Spleen (tissue), 11 donors: ENCODE measurements at regions not wholly inside any gene's neighbourhood (a gene's known extent, or its start where the extent isn't known, plus 50 kb on each side); places are given as distances from the start of the nearest gene placed in this dataset.

Experiments
- DNase-seq: peaks from one replicate; pipeline ENCODE4 v3.0.0-alpha.2; 2020
- H3K27ac ChIP-seq, 8 donors: fragments of 200-600 bp; sonication (generic) in 7 of 8; 1 replicate in 4 of 8; 2 replicates in 4 of 8; pipeline versions ENCODE4 v1.5.0 to v1.8.0; 2016 to 2021; ENCODE audit warnings: inconsistent platforms in 4 of 8, mild to moderate bottlenecking in 4 of 8, moderate library complexity in 1 of 8
- H3K27me3 ChIP-seq, 7 donors: fragments of 200-600 bp; sonication (generic) in 6 of 7; replicated peaks in 1 of 7; 1 replicate in 4 of 7; 2 replicates in 3 of 7; pipeline versions ENCODE4 v1.5.0 to v1.8.0; 2016 to 2021; ENCODE audit warnings: inconsistent platforms in 3 of 7, mild to moderate bottlenecking in 1 of 7
- H3K36me3 ChIP-seq, 6 donors: fragments of 200-600 bp; sonication (generic) in 5 of 6; 1 replicate in 4 of 6; 2 replicates in 2 of 6; pipeline versions ENCODE4 v1.5.0 to v1.8.0; 2016 to 2021; ENCODE audit warnings: inconsistent platforms in 2 of 6
- H3K4me1 ChIP-seq, 6 donors: fragments of 200-600 bp; sonication (generic) in 5 of 6; 1 replicate in 3 of 6; 2 replicates in 3 of 6; pipeline versions ENCODE4 v1.5.0 to v1.8.0; 2016 to 2021; ENCODE audit warnings: inconsistent platforms in 3 of 6
- H3K4me3 ChIP-seq, 8 donors: fragments of 200-600 bp; sonication (generic) in 7 of 8; 1 replicate in 4 of 8; 2 replicates in 4 of 8; pipeline versions ENCODE4 v1.5.0 to v1.8.0; 2016 to 2021; ENCODE audit warnings: inconsistent platforms in 4 of 8, mild to moderate bottlenecking in 4 of 8, moderate library complexity in 2 of 8
- H3K9me3 ChIP-seq, 8 donors: fragments of 200-600 bp; sonication (generic) in 7 of 8; 1 replicate in 4 of 8; 2 replicates in 4 of 8; pipeline versions ENCODE4 v1.5.0 to v1.8.0; 2016 to 2021; ENCODE audit warnings: inconsistent platforms in 4 of 8
- CTCF ChIP-seq, 11 experiments: fragments of 200-600 bp in 7 of 11; fragments of 450-650 bp in 4 of 11; sonication (generic) in 4 of 11; IDR thresholded peaks in 8 of 11; conservative IDR thresholded peaks in 3 of 11; 1 replicate in 7 of 11; 2 replicates in 4 of 11; pipeline versions ENCODE4 v1.4.0 to v1.8.0; 2016 to 2021; ENCODE audit warnings: antibody characterized with exemption in 11 of 11, inconsistent platforms in 4 of 11, mild to moderate bottlenecking in 1 of 11
- POLR2A ChIP-seq, 3 donors: fragments of 450-650 bp; IDR thresholded peaks; one replicate each; pipeline ENCODE4 v1.5.1; 2017; ENCODE audit warnings: antibody characterized with exemption in 3 of 3, mild to moderate bottlenecking in 1 of 3
- POLR2AphosphoS5 ChIP-seq, 3 donors: sonication (generic); formaldehyde crosslinking; IDR thresholded peaks; one replicate each; pipeline ENCODE4 v1.5.1; 2017; ENCODE audit warnings: antibody characterized with exemption in 3 of 3
- WGBS, 5 donors: extraction: QIAGEN DNeasy Blood & Tissue Kit in 3 of 5; methylation state at CpG; one replicate each; pipeline versions ENCODE4 v1.1.5 to v1.1.7; 2013 to 2018; 5-methylcytosine and 5-hydroxymethylcytosine counted together
- intact Hi-C: fragments of 100-400 bp; cut with DNase I; formaldehyde crosslinking; loops from one replicate; pipeline ENCODE4 v1.15.0; 2023; ENCODE audit warnings: low total_unique reads
- donor health status: healthy with polysubstance abuse.
- donor health status: DM: no; HTN: no; CAD: no; lungs with moderate emphysema.
- donor health status: DM: no; HTN: no; CAD: no.
- donor health status: Bipolar disorder and iron deficiency.
- donor health status: healthy.
- donor health status: DM: no; HTN: no; CAD: no.
- donor health status: DM: yes; HTN: yes; CAD: no.

- Histone ChIP-seq H3K4me1 (peaks cover 0 to 16% (median 12%) of the 10 kb centered on the region in 6 donors), H3K36me3 (no peaks in the 10 kb centered on the region), H3K27me3 (peaks cover 0 to 14% (median 0%) of the 10 kb centered on the region in 7 donors), H3K4me3 (no peak overlapping the region), H3K9me3 (no peaks in the 10 kb centered on the region), H3K27ac (no peak overlapping the region)
- WGBS, 5 donors = 34 to 60% (median 44%) methylated on average over 4 of the region's 4 CpGs
- TF ChIP-seq POLR2AphosphoS5 (IDR thresholded peaks at IDR 0.05) (no peak), CTCF (IDR thresholded peaks at IDR 0.05 in 8 of 11, conservative IDR thresholded peaks at IDR 0.05 in 3 of 11) (no peak), POLR2A (IDR thresholded peaks at IDR 0.05) (no peak)
- no peak for DNase-seq
- intact Hi-C loops = loop anchor here (10.0 kb wide), 1 partner anchor 211 kb away; the partner anchor contains the start of gene DST
Measured at GRCh38 chr6:56856036-56856580, 98.8 kb upstream of the BEND6 start.

GRCh38 chr6:56854086-56854485 is 100.8 kb upstream of the BEND6 start:
- WGBS, 5 donors = 91 to 99% (median 95%) methylated on average over 2 of the region's 2 CpGs
- TF ChIP-seq POLR2AphosphoS5 (IDR thresholded peaks at IDR 0.05) (no peak), POLR2A (IDR thresholded peaks at IDR 0.05) (no peak), CTCF (IDR thresholded peaks at IDR 0.05 in 8 of 11, conservative IDR thresholded peaks at IDR 0.05 in 3 of 11) (no peak)
- Histone ChIP-seq H3K27me3 (peaks cover 0 to 19% (median 0%) of the 10 kb centered on the region in 7 donors), H3K27ac (no peak overlapping the region), H3K9me3 (no peaks in the 10 kb centered on the region), H3K4me3 (no peak overlapping the region), H3K36me3 (no peaks in the 10 kb centered on the region), H3K4me1 (peaks cover 0 to 30% (median 20%) of the 10 kb centered on the region in 6 donors)
- intact Hi-C loops = loop anchor here (10.0 kb wide), 1 partner anchor 209 kb away; the partner anchor contains the start of gene DST
- DNase-seq = no peak

- H3K27me3 ChIP-seq = peaks cover 0 to 19% (median 0%) of the 10 kb centered on the region in 7 donors
- peaks cover 0 to 30% (median 20%) of the 10 kb centered on the region in 6 donors for H3K4me1 ChIP-seq
- H3K36me3 ChIP-seq = no peaks in the 10 kb centered on the region
- intact Hi-C loops = loop anchor here (10.0 kb wide), 1 partner anchor 209 kb away; the partner anchor contains the start of gene DST
- H3K9me3 ChIP-seq = no peaks in the 10 kb centered on the region
- H3K27ac ChIP-seq = no peak overlapping the region
- WGBS, 5 donors = 69 to 85% (median 81%) methylated on average over 2 of the region's 2 CpGs
- no peak overlapping the region for H3K4me3 ChIP-seq
- TF ChIP-seq POLR2A (IDR thresholded peaks at IDR 0.05) (no peak), POLR2AphosphoS5 (IDR thresholded peaks at IDR 0.05) (no peak), CTCF (IDR thresholded peaks at IDR 0.05 in 8 of 11, conservative IDR thresholded peaks at IDR 0.05 in 3 of 11) (no peak)
- DNase-seq = no peak
Measured at GRCh38 chr6:56853541-56853940, 101.4 kb upstream of the BEND6 start.

GRCh38 chr6:56852260-56853010 is 102.5 kb upstream of the BEND6 start:
- 48 to 61% (median 54%) methylated on average over 6 of the region's 6 CpGs for WGBS, 5 donors
- peaks cover 0 to 19% (median 0%) of the 10 kb centered on the region in 7 donors for H3K27me3 ChIP-seq
- peaks cover 0 to 30% (median 20%) of the 10 kb centered on the region in 6 donors for H3K4me1 ChIP-seq
- peak overlapping the region in 5 of 8 donors; percentile 33 to 71 (median 48) for H3K4me3 ChIP-seq
- no peaks in the 10 kb centered on the region for H3K36me3 ChIP-seq
- peak overlapping the region in 7 of 8 donors; percentile 59 to 82 (median 69) for H3K27ac ChIP-seq
- intact Hi-C loops = loop anchor here (10.0 kb wide), 1 partner anchor 208 kb away; the partner anchor contains the start of gene DST
- DNase-seq = no peak
- TF ChIP-seq CTCF (IDR thresholded peaks at IDR 0.05 in 8 of 11, conservative IDR thresholded peaks at IDR 0.05 in 3 of 11) (no peak), POLR2AphosphoS5 (IDR thresholded peaks at IDR 0.05) (no peak), POLR2A (IDR thresholded peaks at IDR 0.05) (no peak)
- H3K9me3 ChIP-seq = no peaks in the 10 kb centered on the region
